Glutamatergic neuron (in vitro differentiated cells): ENCODE measurements at regions not wholly inside any gene's neighbourhood (a gene's known extent, or its start where the extent isn't known, plus 50 kb on each side); places are given as distances from the start of the nearest gene placed in this dataset.

Experiments
- DNase-seq: peaks from one replicate; pipeline ENCODE4 v3.0.0; 2022
- H3K27ac Mint-ChIP-seq: one replicate; pipeline ENCODE4 v1.8.0; 2020; ENCODE audit warnings: mild to moderate bottlenecking, mixed read lengths, inconsistent platforms; ENCODE audit not compliant: unreplicated experiment
- H3K27me3 Mint-ChIP-seq: one replicate; pipeline ENCODE4 v1.8.0; 2020; ENCODE audit warnings: mild to moderate bottlenecking, moderate library complexity, mixed read lengths, inconsistent platforms; ENCODE audit not compliant: unreplicated experiment
- H3K36me3 Mint-ChIP-seq: one replicate; pipeline ENCODE4 v1.8.0; 2020; ENCODE audit warnings: mild to moderate bottlenecking, mixed read lengths, inconsistent platforms; ENCODE audit not compliant: unreplicated experiment
- H3K4me1 Mint-ChIP-seq: one replicate; pipeline ENCODE4 v1.8.0; 2020; ENCODE audit warnings: mild to moderate bottlenecking, low read depth, mixed read lengths, inconsistent platforms; ENCODE audit not compliant: unreplicated experiment
- H3K4me3 Mint-ChIP-seq: one replicate; pipeline ENCODE4 v1.8.0; 2020; ENCODE audit warnings: mild to moderate bottlenecking, mixed read lengths, inconsistent platforms; ENCODE audit not compliant: unreplicated experiment
- H3K9me3 Mint-ChIP-seq: one replicate; pipeline ENCODE4 v1.8.0; 2020; ENCODE audit warnings: mild to moderate bottlenecking, moderate library complexity, mixed read lengths, inconsistent platforms; ENCODE audit not compliant: unreplicated experiment
- CTCF ChIP-seq: fragments of 200-600 bp; sonication (generic); IDR thresholded peaks from one replicate; pipeline ENCODE4 v1.5.0; 2021; ENCODE audit not compliant: partially characterized antibody, unreplicated experiment

- no peaks in the 10 kb centered on the region for H3K27me3 Mint-ChIP-seq
- no peak overlapping the region for H3K4me3 Mint-ChIP-seq
- H3K36me3 Mint-ChIP-seq, result peaks cover 9% of the 10 kb centered on the region
- TF ChIP-seq CTCF, result no peak
- H3K27ac Mint-ChIP-seq, result no peak overlapping the region
- H3K4me1 Mint-ChIP-seq, result no peaks in the 10 kb centered on the region
- DNase-seq, result no peak
- H3K9me3 Mint-ChIP-seq, result peaks cover 3% of the 10 kb centered on the region
Observed at GRCh38 chr10:1814556-1814955, 77.2 kb upstream of the ADARB2 start.

GRCh38 chr10:1809139-1809741 lies 71.9 kb upstream of the ADARB2 start:
- H3K36me3 Mint-ChIP-seq, result peaks cover 6% of the 10 kb centered on the region
- no peak for DNase-seq
- no peak for TF ChIP-seq CTCF
- no peaks in the 10 kb centered on the region for H3K9me3 Mint-ChIP-seq
- H3K27ac Mint-ChIP-seq, result no peak overlapping the region
- H3K4me1 Mint-ChIP-seq, result no peaks in the 10 kb centered on the region
- H3K4me3 Mint-ChIP-seq, result no peak overlapping the region
- peaks cover 3% of the 10 kb centered on the region for H3K27me3 Mint-ChIP-seq

GRCh38 chr10:1807924-1808323 lies 70.6 kb upstream of the ADARB2 start:
- no peak for TF ChIP-seq CTCF
- H3K4me3 Mint-ChIP-seq, result no peak overlapping the region
- DNase-seq, result no peak
- peaks cover 3% of the 10 kb centered on the region for H3K27me3 Mint-ChIP-seq
- no peak overlapping the region for H3K27ac Mint-ChIP-seq
- peaks cover 6% of the 10 kb centered on the region for H3K36me3 Mint-ChIP-seq
- no peaks in the 10 kb centered on the region for H3K9me3 Mint-ChIP-seq
- no peaks in the 10 kb centered on the region for H3K4me1 Mint-ChIP-seq

- Mint-ChIP-seq H3K27me3 (peaks cover 3% of the 10 kb centered on the region), H3K9me3 (no peaks in the 10 kb centered on the region), H3K4me3 (no peak overlapping the region), H3K4me1 (no peaks in the 10 kb centered on the region), H3K27ac (no peak overlapping the region), H3K36me3 (peaks cover 6% of the 10 kb centered on the region)
- DNase-seq, result no peak
- no peak for TF ChIP-seq CTCF
Observed at GRCh38 chr10:1807196-1807595, 69.9 kb upstream of the ADARB2 start.

- Mint-ChIP-seq H3K27ac (no peak overlapping the region), H3K4me3 (no peak overlapping the region), H3K9me3 (peaks cover 1% of the 10 kb centered on the region), H3K36me3 (peaks cover 10% of the 10 kb centered on the region), H3K4me1 (no peaks in the 10 kb centered on the region), H3K27me3 (peaks cover 3% of the 10 kb centered on the region)
- DNase-seq, result no peak
- no peak for TF ChIP-seq CTCF
Observed at GRCh38 chr10:1802413-1802812, 65.1 kb upstream of the ADARB2 start.
